ENCODE measurements at regions not wholly inside any gene's neighbourhood (a gene's known extent, or its start where the extent isn't known, plus 50 kb on each side); places are given as distances from the start of the nearest gene placed in this dataset.

DNA sequence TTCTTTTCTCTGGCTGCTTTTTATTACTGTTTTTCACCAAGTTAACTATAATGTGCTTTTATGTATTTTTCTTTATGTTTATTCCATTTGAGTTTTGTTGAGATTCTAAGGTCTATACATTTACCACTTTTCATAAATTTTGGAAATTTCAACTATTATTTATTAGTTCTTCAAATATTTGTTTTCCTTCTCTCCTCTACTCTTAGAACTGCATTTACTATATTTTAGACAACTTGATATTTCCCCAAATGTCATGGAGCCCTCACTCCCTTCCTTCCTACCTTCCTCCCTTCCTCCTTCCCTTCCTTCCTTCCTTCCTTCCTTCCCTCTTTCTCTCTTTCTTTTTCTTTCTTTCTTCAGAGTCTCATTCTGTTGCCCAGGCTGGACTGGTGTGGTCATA, 81.4 kb upstream of the TNIK start:
- TF ChIP-seq POLR2A (IDR thresholded peaks at IDR 0.05; ENCODE audit: low read length), result no peak
- no peak for TF ChIP-seq GATA1 (IDR thresholded peaks at IDR 0.05; ENCODE audit: low read depth, low read length)
